ENCODE measurements at regions not wholly inside any gene's neighbourhood (a gene's known extent, or its start where the extent isn't known, plus 50 kb on each side); places are given as distances from the start of the nearest gene placed in this dataset.

- DNase-seq (ENCODE audit: low read depth, low spot score), result no peak
Measured at GRCh38 chr1:209445576-209445975, 137.9 kb upstream of the CAMK1G start.

GRCh38 chr1:209446356-209446755, 137.2 kb upstream of the CAMK1G start:
- DNase-seq (ENCODE audit: low read depth, low spot score), result no peak

- no peak for DNase-seq (ENCODE audit: low read depth, low spot score)
Measured at GRCh38 chr1:209454340-209454994, 129.0 kb upstream of the CAMK1G start.

- no peak for DNase-seq (ENCODE audit: low read depth, low spot score)
Measured at GRCh38 chr1:209455145-209455544, 128.4 kb upstream of the CAMK1G start.

- no peak for DNase-seq (ENCODE audit: low read depth, low spot score)
Measured at GRCh38 chr1:209455661-209456358, 127.7 kb upstream of the CAMK1G start.

- DNase-seq (ENCODE audit: low read depth, low spot score), result no peak
Measured at GRCh38 chr1:209456878-209457277, 126.6 kb upstream of the CAMK1G start.

GRCh38 chr1:209457401-209458125, 126.0 kb upstream of the CAMK1G start:
- no peak for DNase-seq (ENCODE audit: low read depth, low spot score)

- DNase-seq (ENCODE audit: low read depth, low spot score), result no peak
Measured at GRCh38 chr1:209458921-209459320, 124.6 kb upstream of the CAMK1G start.

GRCh38 chr1:209461168-209461567, 122.3 kb upstream of the CAMK1G start:
- no peak for DNase-seq (ENCODE audit: low read depth, low spot score)

- no peak for DNase-seq (ENCODE audit: low read depth, low spot score)
Measured at GRCh38 chr1:209462433-209462832, 121.1 kb upstream of the CAMK1G start.

- no peak for DNase-seq (ENCODE audit: low read depth, low spot score)
Measured at GRCh38 chr1:209463441-209463840, 120.1 kb upstream of the CAMK1G start.

GRCh38 chr1:209473025-209473424, 110.5 kb upstream of the CAMK1G start:
- no peak for DNase-seq (ENCODE audit: low read depth, low spot score)

- DNase-seq (ENCODE audit: low read depth, low spot score), result no peak
Measured at GRCh38 chr1:209480345-209480744, 103.2 kb upstream of the CAMK1G start.

- no peak for DNase-seq (ENCODE audit: low read depth, low spot score)
Measured at GRCh38 chr1:209483691-209484090, 99.8 kb upstream of the CAMK1G start.

GRCh38 chr1:209484429-209484828, 99.1 kb upstream of the CAMK1G start:
- DNase-seq (ENCODE audit: low read depth, low spot score), result no peak

- DNase-seq (ENCODE audit: low read depth, low spot score), result no peak
Measured at GRCh38 chr1:209485167-209485566, 98.3 kb upstream of the CAMK1G start.

GRCh38 chr1:209485751-209486150, 97.8 kb upstream of the CAMK1G start:
- DNase-seq (ENCODE audit: low read depth, low spot score), result no peak

- DNase-seq (ENCODE audit: low read depth, low spot score), result no peak
Measured at GRCh38 chr1:209486861-209487593, 96.5 kb upstream of the CAMK1G start.

- DNase-seq (ENCODE audit: low read depth, low spot score), result no peak
Measured at GRCh38 chr1:209490013-209490412, 93.5 kb upstream of the CAMK1G start.

GRCh38 chr1:209491031-209491430, 92.5 kb upstream of the CAMK1G start:
- no peak for DNase-seq (ENCODE audit: low read depth, low spot score)

- DNase-seq (ENCODE audit: low read depth, low spot score), result no peak
Measured at GRCh38 chr1:209491496-209491895, 92.0 kb upstream of the CAMK1G start.

- DNase-seq (ENCODE audit: low read depth, low spot score), result no peak
Measured at GRCh38 chr1:209491897-209492296, 91.6 kb upstream of the CAMK1G start.

All from smooth muscle cell of the brain vasculature (primary cell).